Gastrocnemius medialis (tissue), 4 donors: ENCODE measurements at regions not wholly inside any gene's neighbourhood (a gene's known extent, or its start where the extent isn't known, plus 50 kb on each side); places are given as distances from the start of the nearest gene placed in this dataset.

Source experiments
- CTCF ChIP-seq, 5 experiments: fragments of 450-650 bp in 3 of 5; fragments of 200-600 bp in 2 of 5; sonication (generic) in 2 of 5; IDR thresholded peaks in 4 of 5; conservative IDR thresholded peaks in 1 of 5; 1 replicate in 4 of 5; 2 replicates in 1 of 5; pipeline ENCODE4 v1.5.1; 2016 to 2019; ENCODE audit warnings: antibody characterized with exemption in 5 of 5, mild to moderate bottlenecking in 3 of 5, moderate library complexity in 3 of 5
- POLR2A ChIP-seq, 2 donors: fragments of 450-650 bp; IDR thresholded peaks; one replicate each; pipeline ENCODE4 v1.6.1; 2017; ENCODE audit warnings: antibody characterized with exemption in 2 of 2, mild to moderate bottlenecking in 2 of 2, moderate library complexity in 2 of 2

GRCh38 chr1:218573925-218574324 is 228.8 kb downstream of the TGFB2 start:
- TF ChIP-seq POLR2A (IDR thresholded peaks at IDR 0.05) (no peak), CTCF (IDR thresholded peaks at IDR 0.05 in 4 of 5, conservative IDR thresholded peaks at IDR 0.05 in 1 of 5) (no peak)
